ENCODE measurements at regions not wholly inside any gene's neighbourhood (a gene's known extent, or its start where the extent isn't known, plus 50 kb on each side); places are given as distances from the start of the nearest gene placed in this dataset.

GRCh38 chr16:54772400-54772799 lies 158.3 kb upstream of the IRX5 start:
- Histone ChIP-seq H3K36me3 (ENCODE audit: control insufficient read depth, insufficient read depth, low read length) (no peaks in the 10 kb centered on the region), H3K27ac (ENCODE audit: low read length) (no peak overlapping the region), H3K4me3 (ENCODE audit: low read depth in 2 of 2, low read length in 2 of 2) (no peak overlapping the region), H3K4me1 (ENCODE audit: control insufficient read depth, insufficient read depth, low read length) (no peaks in the 10 kb centered on the region), H3K27me3 (ENCODE audit: control insufficient read depth, insufficient read depth, low read length) (no peaks in the 10 kb centered on the region), H3K9me3 (ENCODE audit: control insufficient read depth, insufficient read depth, low read depth, low read length) (no peaks in the 10 kb centered on the region)
- no TSS peak for BruUV-seq (replicated peaks)
- ATAC-seq (no peak), DNase-seq (ENCODE audit: low read depth, low spot score) (no peak)
- POLR2A ChIA-PET: no interaction called here
- intact Hi-C loops (cut with micrococcal nuclease; ENCODE audit: unreplicated experiment) (no loop called here), in situ Hi-C loops (cut with HindIII; ENCODE audit: low pct_unique_long_range_greater_than_20kb, low sequenced_read_pairs) (no loop called here)
- TF ChIP-seq POLR2AphosphoS5 (IDR thresholded peaks at IDR 0.05; ENCODE audit: low read depth, low read length) (no peak), TCF7L2 (IDR thresholded peaks at IDR 0.05; ENCODE audit: low read depth, low read length) (no peak), SIN3A (IDR thresholded peaks at IDR 0.05; ENCODE audit: borderline replicate concordance, insufficient read depth, low read depth, low read length) (no peak), CTCF (IDR thresholded peaks at IDR 0.05) (no peak), REST (IDR thresholded peaks at IDR 0.05; ENCODE audit: insufficient read depth in 1 of 2, low read depth in 2 of 2, low read length in 1 of 2) (no peak)
- CTCF ChIA-PET: no interaction called here

GRCh38 chr16:54766355-54766754 lies 164.3 kb upstream of the IRX5 start:
- Histone ChIP-seq H3K27me3 (ENCODE audit: control insufficient read depth, insufficient read depth, low read length) (no peaks in the 10 kb centered on the region), H3K9me3 (ENCODE audit: control insufficient read depth, insufficient read depth, low read depth, low read length) (no peaks in the 10 kb centered on the region), H3K4me1 (ENCODE audit: control insufficient read depth, insufficient read depth, low read length) (no peaks in the 10 kb centered on the region), H3K27ac (ENCODE audit: low read length) (no peak overlapping the region), H3K36me3 (ENCODE audit: control insufficient read depth, insufficient read depth, low read length) (no peaks in the 10 kb centered on the region), H3K4me3 (ENCODE audit: low read depth in 2 of 2, low read length in 2 of 2) (no peak overlapping the region)
- intact Hi-C loops (cut with micrococcal nuclease; ENCODE audit: unreplicated experiment) (no loop called here), in situ Hi-C loops (cut with HindIII; ENCODE audit: low pct_unique_long_range_greater_than_20kb, low sequenced_read_pairs) (no loop called here)
- ATAC-seq: no peak
- ChIA-PET CTCF (no interaction called here), POLR2A (no interaction called here)
- DNase-seq (ENCODE audit: low read depth, low spot score): no peak
- no peak for TF ChIP-seq CTCF (IDR thresholded peaks at IDR 0.05)
- TF ChIP-seq SIN3A (IDR thresholded peaks at IDR 0.05; ENCODE audit: borderline replicate concordance, insufficient read depth, low read depth, low read length): no peak
- TF ChIP-seq REST (IDR thresholded peaks at IDR 0.05; ENCODE audit: insufficient read depth in 1 of 2, low read depth in 2 of 2, low read length in 1 of 2): no peak
- TF ChIP-seq POLR2AphosphoS5 (IDR thresholded peaks at IDR 0.05; ENCODE audit: low read depth, low read length): no peak
- no peak for TF ChIP-seq TCF7L2 (IDR thresholded peaks at IDR 0.05; ENCODE audit: low read depth, low read length)
- no TSS peak for BruUV-seq (replicated peaks)
